ENCODE measurements at regions not wholly inside any gene's neighbourhood (a gene's known extent, or its start where the extent isn't known, plus 50 kb on each side); places are given as distances from the start of the nearest gene placed in this dataset.

- TF ChIP-seq RELA (IDR thresholded peaks at IDR 0.05; ENCODE audit: borderline replicate concordance, partially characterized antibody) (no peak), ZNF622 (IDR thresholded peaks at IDR 0.05) (no peak), HDAC2 (IDR thresholded peaks at IDR 0.05) (no peak), HDAC6 (IDR thresholded peaks at IDR 0.05; ENCODE audit: unreplicated experiment) (no peak), PAX8 (IDR thresholded peaks at IDR 0.05) (no peak), TAF1 (IDR thresholded peaks at IDR 0.05; ENCODE audit: borderline replicate concordance, low read depth, low read length) (no peak), NR2C2 (IDR thresholded peaks at IDR 0.05; ENCODE audit: borderline replicate concordance, control insufficient read depth, insufficient read length, low read depth) (no peak), CHD2 (IDR thresholded peaks at IDR 0.05; ENCODE audit: borderline replicate concordance, low read depth, low read length) (no peak), STAT1 (conservative IDR thresholded peaks at IDR 0.05) (no peak), JUNB (IDR thresholded peaks at IDR 0.05) (no peak), PBX3 (IDR thresholded peaks at IDR 0.05; ENCODE audit: insufficient replicate concordance, low read depth, low read length) (no peak), MEF2B (IDR thresholded peaks at IDR 0.05; ENCODE audit: partially characterized antibody, poor library complexity, severe bottlenecking) (no peak), KAT2A (conservative IDR thresholded peaks at IDR 0.05; ENCODE audit: control insufficient read depth, low read depth, low read length) (no peak), PRDM15 (CRISPR knock-in tag; IDR thresholded peaks at IDR 0.05) (no peak), RBBP5 (conservative IDR thresholded peaks at IDR 0.05) (no peak)
- H3K9ac ChIP-seq (ENCODE audit: control insufficient read depth, insufficient read depth, low read length), result no peak overlapping the region
- ChIA-PET POLR2A (no interaction called here), RAD21 (ENCODE audit: unreplicated experiment) (no interaction called here), CTCF (interaction anchor here (0.6 kb wide), 1 partner anchor 364 kb away, joined by 4 read pairs; no protein-coding TSS in a partner anchor), SMC1A (ENCODE audit: uncharacterized antibody, unreplicated experiment) (no interaction called here)
- no peak overlapping the region for H2AFZ ChIP-seq (ENCODE audit: control insufficient read depth, low read depth, low read length)
- BruUV-seq (replicated peaks), result no TSS peak
- intact Hi-C loops (cut with micrococcal nuclease; ENCODE audit: unreplicated experiment) (no loop called here), in situ Hi-C loops (cut with MboI) (no loop called here)
- H3K4me3 ChIP-seq, result no peak overlapping the region
- H4K20me1 ChIP-seq (ENCODE audit: control insufficient read depth, insufficient read depth), result no peaks in the 10 kb centered on the region
- H3K4me2 ChIP-seq (ENCODE audit: control insufficient read depth, insufficient read depth), result no peak overlapping the region
- FAIRE-seq (no peak), ATAC-seq (no peak), DNase-seq (ENCODE audit: low read depth, low spot score) (no peak)
- 0% methylated on average over 2 of the region's 2 CpGs for WGBS (ENCODE audit: insufficient coverage, insufficient replicate concordance, low lambda C conversion rate, missing lambda C conversion rate)
- no peak overlapping the region for H3K27ac ChIP-seq (ENCODE audit: control insufficient read depth, insufficient read depth)
- no peaks in the 10 kb centered on the region for H3K9me3 ChIP-seq (replicated peaks; ENCODE audit: control insufficient read depth, insufficient read depth, low read length)
- H3K36me3 ChIP-seq (ENCODE audit: control insufficient read depth in 2 of 2, insufficient read depth in 2 of 2, low read length in 1 of 2), result no peaks in the 10 kb centered on the region
- no peaks in the 10 kb centered on the region for H3K4me1 ChIP-seq (ENCODE audit: control insufficient read depth, insufficient read depth, low read length)
- H3K27me3 ChIP-seq (replicated peaks in 1 of 2; ENCODE audit: control insufficient read depth in 2 of 2, insufficient read depth in 2 of 2, low read length in 1 of 2), result no peaks in the 10 kb centered on the region
- H3K79me2 ChIP-seq (ENCODE audit: control insufficient read depth, insufficient read depth, low read length), result no peaks in the 10 kb centered on the region
Measured at GRCh38 chr7:54188843-54189242, 353.3 kb upstream of the VSTM2A start.

All from GM12878 (cell line).